ENCODE measurements at regions not wholly inside any gene's neighbourhood (a gene's known extent, or its start where the extent isn't known, plus 50 kb on each side); places are given as distances from the start of the nearest gene placed in this dataset.
"Not testable (repeated sequence)": the region's sequence is repeated elsewhere in the genome, so short reads cannot be mapped to it uniquely, and the experiment has no call there.

- Histone ChIP-seq H3K27ac (no peak overlapping the region), H3K4me3 (no peak overlapping the region)
These were observed 64.7 kb downstream of the KCNJ18 start for GRCh38 chr17:21756856-21757619.

GRCh38 chr17:21759636-21760035 lies 67.3 kb downstream of the KCNJ18 start:
- not testable (repeated sequence) for H3K27ac ChIP-seq, H3K4me3 ChIP-seq

GRCh38 chr17:21763738-21764340 lies 71.5 kb downstream of the KCNJ18 start:
- H3K27ac ChIP-seq, H3K4me3 ChIP-seq: not testable (repeated sequence)

- H3K4me3 ChIP-seq, H3K27ac ChIP-seq: not testable (repeated sequence)
These were observed 73.4 kb downstream of the KCNJ18 start for GRCh38 chr17:21765651-21766290.

- not testable (repeated sequence) for H3K4me3 ChIP-seq, H3K27ac ChIP-seq
These were observed 74.2 kb downstream of the KCNJ18 start for GRCh38 chr17:21766565-21766964.

GRCh38 chr17:21767162-21768156 lies 75.1 kb downstream of the KCNJ18 start:
- H3K27ac ChIP-seq, H3K4me3 ChIP-seq: not testable (repeated sequence)

GRCh38 chr17:21768244-21768643 lies 75.9 kb downstream of the KCNJ18 start:
- not testable (repeated sequence) for H3K27ac ChIP-seq, H3K4me3 ChIP-seq

- H3K4me3 ChIP-seq, result not testable (repeated sequence)
These were observed 76.6 kb downstream of the KCNJ18 start for GRCh38 chr17:21768729-21769462.

GRCh38 chr17:21769781-21770180 lies 77.5 kb downstream of the KCNJ18 start:
- not testable (repeated sequence) for H3K4me3 ChIP-seq, H3K27ac ChIP-seq

More at GRCh38 chr17:21768729-21769462, 76.6 kb downstream of the KCNJ18 start:
- H3K27ac ChIP-seq, result not testable (repeated sequence)

- H3K27ac ChIP-seq, H3K4me3 ChIP-seq: not testable (repeated sequence)
These were observed 78.4 kb downstream of the KCNJ18 start for GRCh38 chr17:21770466-21771446.

- H3K27ac ChIP-seq, result no peak overlapping the region
- H3K4me3 ChIP-seq, result no peak overlapping the region
These were observed 80.0 kb downstream of the KCNJ18 start for GRCh38 chr17:21772321-21772720.

- not testable (repeated sequence) for H3K27ac ChIP-seq
These were observed 80.8 kb downstream of the KCNJ18 start for GRCh38 chr17:21772991-21773713.

GRCh38 chr17:21774263-21774662 lies 81.9 kb downstream of the KCNJ18 start:
- H3K4me3 ChIP-seq, result no peak overlapping the region
- H3K27ac ChIP-seq, result no peak overlapping the region

More at GRCh38 chr17:21772991-21773713, 80.8 kb downstream of the KCNJ18 start:
- H3K4me3 ChIP-seq, result not testable (repeated sequence)

- H3K4me3 ChIP-seq, H3K27ac ChIP-seq: not testable (repeated sequence)
These were observed 83.2 kb downstream of the KCNJ18 start for GRCh38 chr17:21775566-21775965.

- not testable (repeated sequence) for H3K4me3 ChIP-seq, H3K27ac ChIP-seq
These were observed 84.6 kb downstream of the KCNJ18 start for GRCh38 chr17:21776921-21777320.

GRCh38 chr17:21778866-21779265 lies 86.5 kb downstream of the KCNJ18 start:
- H3K27ac ChIP-seq, H3K4me3 ChIP-seq: not testable (repeated sequence)

GRCh38 chr17:21780293-21780888 lies 88.1 kb downstream of the KCNJ18 start:
- H3K4me3 ChIP-seq, H3K27ac ChIP-seq: not testable (repeated sequence)
